NCI-H2171 treated with DMSO at 0.1 percent for 48 hours (cell line): ENCODE measurements at regions not wholly inside any gene's neighbourhood (a gene's known extent, or its start where the extent isn't known, plus 50 kb on each side); places are given as distances from the start of the nearest gene placed in this dataset.

Experiments
- DNase-seq: peaks from one replicate; lab custom pipeline; 2025; lab: John Stamatoyannopoulos, UW

- no peak for DNase-seq
These were observed 60.8 kb upstream of the KCNJ15 start for GRCh38 chr21:38196036-38196435.

DNA sequence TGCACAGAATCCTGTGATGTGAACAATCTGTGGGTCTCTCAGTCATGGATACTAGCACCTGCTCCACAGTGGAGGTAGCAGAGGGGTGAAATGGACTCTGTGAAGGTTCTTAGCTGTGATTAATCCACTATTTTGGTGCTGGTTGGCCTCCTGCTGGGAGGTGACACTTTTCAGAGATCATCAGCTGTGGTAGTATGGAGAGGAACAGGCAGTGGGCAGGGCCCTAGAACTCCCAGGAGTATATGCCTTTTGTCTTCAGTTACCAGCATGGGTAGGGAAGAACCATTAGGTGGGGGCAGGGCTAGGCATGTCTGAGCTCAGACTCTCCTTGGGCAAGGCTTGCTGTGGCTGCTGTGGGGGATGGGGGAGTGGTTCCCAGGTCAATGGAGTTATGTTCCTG, 54.0 kb upstream of the KCNJ15 start:
- DNase-seq: peak; percentile 61

DNA sequence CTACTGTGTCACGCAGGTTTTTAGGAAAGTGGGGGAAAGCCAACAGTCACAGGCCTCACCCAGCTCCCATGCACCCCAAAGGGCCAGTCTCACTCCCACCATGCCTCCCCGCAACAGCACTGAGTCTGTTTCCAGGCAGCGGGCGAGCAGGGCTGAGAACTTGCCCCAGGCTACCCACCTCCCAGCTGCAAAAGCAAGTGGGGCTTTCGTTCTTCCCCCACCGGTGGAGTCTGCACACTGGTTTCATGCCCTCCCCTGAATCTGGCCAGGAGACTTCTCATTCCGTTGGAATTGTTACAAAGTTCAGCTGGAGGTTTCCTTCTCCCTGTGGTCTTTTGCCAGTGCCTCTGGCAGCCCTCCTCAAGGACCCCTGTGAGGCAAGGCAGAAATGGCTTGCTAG, 53.6 kb upstream of the KCNJ15 start:
- no peak for DNase-seq

DNA sequence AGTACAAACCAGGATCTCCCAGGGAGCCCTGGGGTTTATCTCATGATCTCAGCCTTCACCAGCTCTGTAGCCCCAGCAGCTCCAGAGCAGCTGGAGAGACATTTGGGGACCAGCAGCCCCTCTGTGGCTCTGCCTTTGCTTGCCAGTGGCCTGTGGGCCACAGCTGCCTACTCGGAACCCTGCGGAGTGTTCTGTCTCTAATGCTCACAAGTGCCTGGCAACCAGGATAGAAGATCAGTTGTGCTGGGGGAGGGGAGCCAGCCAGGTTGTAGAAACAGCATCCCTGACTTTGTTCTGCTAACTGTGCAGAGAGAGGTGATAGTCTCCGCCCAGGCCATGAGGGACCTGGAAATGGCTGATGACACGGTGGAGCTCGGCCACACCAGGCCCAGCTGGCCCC, 50.9 kb upstream of the KCNJ15 start:
- DNase-seq: peak; percentile 64

- no peak for DNase-seq
These were observed 50.1 kb upstream of the KCNJ15 start for GRCh38 chr21:38206646-38207045.
